Activated naive CD8-positive, alpha-beta T cell (primary cell): ENCODE measurements at regions not wholly inside any gene's neighbourhood (a gene's known extent, or its start where the extent isn't known, plus 50 kb on each side); places are given as distances from the start of the nearest gene placed in this dataset.
"Not testable (repeated sequence)": the region's sequence is repeated elsewhere in the genome, so short reads cannot be mapped to it uniquely, and the experiment has no call there.

Source experiments
- H3K27ac Mint-ChIP-seq: one replicate; pipeline ENCODE4 v1.8.0; 2021; ENCODE audit warnings: mixed read lengths
- H3K27me3 Mint-ChIP-seq: one replicate; pipeline ENCODE4 v1.8.0; 2021; ENCODE audit warnings: mixed read lengths
- H3K36me3 Mint-ChIP-seq: one replicate; pipeline ENCODE4 v1.8.0; 2021; ENCODE audit warnings: mixed read lengths
- H3K4me1 Mint-ChIP-seq: one replicate; pipeline ENCODE4 v1.8.0; 2021; ENCODE audit warnings: low read depth, mixed read lengths
- H3K4me3 Mint-ChIP-seq: one replicate; pipeline ENCODE4 v1.8.0; 2021; ENCODE audit warnings: mild to moderate bottlenecking, mixed read lengths
- H3K9me3 Mint-ChIP-seq: one replicate; pipeline ENCODE4 v1.8.0; 2021; ENCODE audit warnings: low read depth, mixed read lengths

GRCh38 chr1:38772953-38773352 is 86.6 kb downstream of the RRAGC start:
- Mint-ChIP-seq H3K9me3 (no peaks in the 10 kb centered on the region), H3K27me3 (peaks cover 13% of the 10 kb centered on the region), H3K27ac (no peak overlapping the region), H3K4me3 (no peak overlapping the region), H3K36me3 (no peaks in the 10 kb centered on the region), H3K4me1 (no peaks in the 10 kb centered on the region)

- H3K27me3 Mint-ChIP-seq, result peaks cover 12% of the 10 kb centered on the region
- H3K27ac Mint-ChIP-seq, result no peak overlapping the region
- no peaks in the 10 kb centered on the region for H3K36me3 Mint-ChIP-seq
- H3K4me3 Mint-ChIP-seq, result no peak overlapping the region
- H3K9me3 Mint-ChIP-seq, result no peaks in the 10 kb centered on the region
- no peaks in the 10 kb centered on the region for H3K4me1 Mint-ChIP-seq
Measured at GRCh38 chr1:38772026-38772425, 87.5 kb downstream of the RRAGC start.

- not testable (repeated sequence) for H3K36me3 Mint-ChIP-seq
Measured at GRCh38 chr1:38770516-38771173, 88.9 kb downstream of the RRAGC start.

GRCh38 chr1:38766125-38766524 is 93.4 kb downstream of the RRAGC start:
- H3K4me1 Mint-ChIP-seq, result no peaks in the 10 kb centered on the region
- H3K36me3 Mint-ChIP-seq, result no peaks in the 10 kb centered on the region
- no peak overlapping the region for H3K27ac Mint-ChIP-seq
- H3K4me3 Mint-ChIP-seq, result no peak overlapping the region
- H3K9me3 Mint-ChIP-seq, result no peaks in the 10 kb centered on the region
- H3K27me3 Mint-ChIP-seq, result peaks cover 12% of the 10 kb centered on the region

More at GRCh38 chr1:38770516-38771173, 88.9 kb downstream of the RRAGC start:
- not testable (repeated sequence) for H3K4me3 Mint-ChIP-seq, H3K4me1 Mint-ChIP-seq, H3K27ac Mint-ChIP-seq, H3K9me3 Mint-ChIP-seq
- H3K27me3 Mint-ChIP-seq, result peaks cover 14% of the 10 kb centered on the region

- Mint-ChIP-seq H3K27ac (no peak overlapping the region), H3K9me3 (no peaks in the 10 kb centered on the region), H3K4me3 (no peak overlapping the region), H3K36me3 (no peaks in the 10 kb centered on the region), H3K27me3 (peaks cover 11% of the 10 kb centered on the region), H3K4me1 (no peaks in the 10 kb centered on the region)
Measured at GRCh38 chr1:38763121-38763520, 96.5 kb downstream of the RRAGC start.

- peaks cover 4% of the 10 kb centered on the region for H3K27me3 Mint-ChIP-seq
- no peaks in the 10 kb centered on the region for H3K9me3 Mint-ChIP-seq
- H3K36me3 Mint-ChIP-seq, result no peaks in the 10 kb centered on the region
- no peak overlapping the region for H3K27ac Mint-ChIP-seq
- H3K4me1 Mint-ChIP-seq, result no peaks in the 10 kb centered on the region
- no peak overlapping the region for H3K4me3 Mint-ChIP-seq
Measured at GRCh38 chr1:38760562-38760961, 99.0 kb downstream of the RRAGC start.

- H3K4me3 Mint-ChIP-seq, result no peak overlapping the region
- H3K9me3 Mint-ChIP-seq, result no peaks in the 10 kb centered on the region
- no peaks in the 10 kb centered on the region for H3K36me3 Mint-ChIP-seq
- H3K27me3 Mint-ChIP-seq, result no peaks in the 10 kb centered on the region
- no peak overlapping the region for H3K27ac Mint-ChIP-seq
- no peaks in the 10 kb centered on the region for H3K4me1 Mint-ChIP-seq
Measured at GRCh38 chr1:38758820-38759219, 100.8 kb downstream of the RRAGC start.

- Mint-ChIP-seq H3K27ac (no peak overlapping the region), H3K27me3 (peaks cover 8% of the 10 kb centered on the region), H3K4me3 (no peak overlapping the region), H3K9me3 (no peaks in the 10 kb centered on the region), H3K4me1 (no peaks in the 10 kb centered on the region), H3K36me3 (no peaks in the 10 kb centered on the region)
Measured at GRCh38 chr1:38746941-38747600, 112.5 kb downstream of the RRAGC start.

GRCh38 chr1:38746402-38746935 is 113.1 kb downstream of the RRAGC start:
- Mint-ChIP-seq H3K36me3 (no peaks in the 10 kb centered on the region), H3K4me1 (no peaks in the 10 kb centered on the region), H3K27me3 (peaks cover 4% of the 10 kb centered on the region), H3K4me3 (no peak overlapping the region), H3K27ac (no peak overlapping the region), H3K9me3 (no peaks in the 10 kb centered on the region)

GRCh38 chr1:38745476-38746401 is 113.8 kb downstream of the RRAGC start:
- H3K4me3 Mint-ChIP-seq, result no peak overlapping the region
- no peaks in the 10 kb centered on the region for H3K4me1 Mint-ChIP-seq
- H3K36me3 Mint-ChIP-seq, result no peaks in the 10 kb centered on the region
- H3K27me3 Mint-ChIP-seq, result peaks cover 4% of the 10 kb centered on the region
- no peaks in the 10 kb centered on the region for H3K9me3 Mint-ChIP-seq
- no peak overlapping the region for H3K27ac Mint-ChIP-seq

GRCh38 chr1:38744452-38745350 is 114.9 kb downstream of the RRAGC start:
- H3K27me3 Mint-ChIP-seq, result peaks cover 2% of the 10 kb centered on the region
- no peak overlapping the region for H3K4me3 Mint-ChIP-seq
- H3K9me3 Mint-ChIP-seq, result no peaks in the 10 kb centered on the region
- no peak overlapping the region for H3K27ac Mint-ChIP-seq
- no peaks in the 10 kb centered on the region for H3K36me3 Mint-ChIP-seq
- no peaks in the 10 kb centered on the region for H3K4me1 Mint-ChIP-seq

- Mint-ChIP-seq H3K4me1 (no peaks in the 10 kb centered on the region), H3K27ac (no peak overlapping the region), H3K9me3 (no peaks in the 10 kb centered on the region), H3K27me3 (no peaks in the 10 kb centered on the region), H3K36me3 (no peaks in the 10 kb centered on the region), H3K4me3 (no peak overlapping the region)
Measured at GRCh38 chr1:38743184-38743583, 116.4 kb downstream of the RRAGC start.

GRCh38 chr1:38741341-38741740 is 118.2 kb downstream of the RRAGC start:
- H3K36me3 Mint-ChIP-seq, result no peaks in the 10 kb centered on the region
- H3K27me3 Mint-ChIP-seq, result no peaks in the 10 kb centered on the region
- no peaks in the 10 kb centered on the region for H3K9me3 Mint-ChIP-seq
- no peak overlapping the region for H3K27ac Mint-ChIP-seq
- no peak overlapping the region for H3K4me3 Mint-ChIP-seq
- no peaks in the 10 kb centered on the region for H3K4me1 Mint-ChIP-seq

- H3K9me3 Mint-ChIP-seq, result no peaks in the 10 kb centered on the region
- H3K4me1 Mint-ChIP-seq, result no peaks in the 10 kb centered on the region
- no peak overlapping the region for H3K4me3 Mint-ChIP-seq
- no peak overlapping the region for H3K27ac Mint-ChIP-seq
- no peaks in the 10 kb centered on the region for H3K36me3 Mint-ChIP-seq
- H3K27me3 Mint-ChIP-seq, result no peaks in the 10 kb centered on the region
Measured at GRCh38 chr1:38740487-38740886, 119.1 kb downstream of the RRAGC start.
